ENCODE measurements at regions not wholly inside any gene's neighbourhood (a gene's known extent, or its start where the extent isn't known, plus 50 kb on each side); places are given as distances from the start of the nearest gene placed in this dataset.

DNA sequence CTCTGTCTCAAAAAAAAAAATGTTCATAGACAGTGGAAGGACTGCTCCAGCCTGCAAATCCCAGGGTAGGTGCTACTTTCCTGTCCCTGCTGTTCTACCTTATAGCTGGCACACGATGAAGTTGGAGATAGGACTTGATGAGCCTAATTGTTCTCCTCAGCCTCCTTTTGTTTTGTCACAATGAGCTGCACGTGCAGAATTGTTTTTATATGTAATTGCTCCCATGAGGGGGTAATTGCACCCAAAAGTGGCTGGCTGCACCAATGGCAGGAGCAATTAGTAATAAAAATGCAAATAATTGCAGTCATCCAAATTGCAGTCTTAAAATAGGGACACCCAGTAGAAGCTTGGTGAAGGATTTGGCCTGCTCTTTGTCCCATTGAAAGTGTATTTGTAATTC is 63.0 kb upstream of the PFN2 start:
- no peak overlapping the region for H2BK5ac ChIP-seq (ENCODE audit: low read depth, low read length)
- no peak overlapping the region for H3K4ac ChIP-seq (replicated peaks; ENCODE audit: insufficient read length, low read depth, low read length)
- no peak overlapping the region for H3K9ac ChIP-seq (replicated peaks in 1 of 4; ENCODE audit: extremely low read depth in 1 of 4, low read depth in 3 of 4, low read length in 3 of 4)
- no peaks in the 10 kb centered on the region for H3K23me2 ChIP-seq (ENCODE audit: low read depth, low read length)
- peaks cover 6 to 29% (median 25%) of the 10 kb centered on the region in 4 experiments; a peak in 5 of 7 replicates for H3K4me1 ChIP-seq (replicated peaks in 1 of 4; ENCODE audit: control insufficient read depth in 3 of 4, insufficient read depth in 4 of 4, low read length in 3 of 4)
- no peaks in the 10 kb centered on the region for H4K20me1 ChIP-seq (replicated peaks in 1 of 2; ENCODE audit: control insufficient read depth in 1 of 2, insufficient read depth in 2 of 2, low read length in 2 of 2)
- H3K9me3 ChIP-seq (ENCODE audit: insufficient read depth in 2 of 2, low read depth in 1 of 2, low read length in 1 of 2), result no peaks in the 10 kb centered on the region
- no peak overlapping the region for H3K27ac ChIP-seq (ENCODE audit: low read depth, low read length)
- H2AFZ ChIP-seq (ENCODE audit: low read length), result no peak overlapping the region
- H3K56ac ChIP-seq (replicated peaks; ENCODE audit: insufficient read length, low read depth, low read length), result no peak overlapping the region
- no peak overlapping the region for H4K91ac ChIP-seq (replicated peaks; ENCODE audit: insufficient read length, low read length)
- no peak overlapping the region for H3K23ac ChIP-seq (ENCODE audit: insufficient read length)
- 7% methylated on average over 2 of the region's 2 CpGs; no CpG with 5 or more reads in 1 of the 2 experiments for WGBS, 2 experiments (ENCODE audit: extremely low coverage in 1 of 2, insufficient coverage in 1 of 2, insufficient read length in 1 of 2, insufficient replicate concordance in 2 of 2, low coverage in 1 of 2, low lambda C conversion rate in 2 of 2, missing lambda C conversion rate in 1 of 2)
- TF ChIP-seq, protein P1, sequence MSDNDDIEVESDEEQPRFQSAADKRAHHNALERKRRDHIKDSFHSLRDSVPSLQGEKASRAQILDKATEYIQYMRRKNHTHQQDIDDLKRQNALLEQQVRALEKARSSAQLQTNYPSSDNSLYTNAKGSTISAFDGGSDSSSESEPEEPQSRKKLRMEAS (IDR thresholded peaks at IDR 0.05), result no peak
- TF ChIP-seq, protein P2, sequence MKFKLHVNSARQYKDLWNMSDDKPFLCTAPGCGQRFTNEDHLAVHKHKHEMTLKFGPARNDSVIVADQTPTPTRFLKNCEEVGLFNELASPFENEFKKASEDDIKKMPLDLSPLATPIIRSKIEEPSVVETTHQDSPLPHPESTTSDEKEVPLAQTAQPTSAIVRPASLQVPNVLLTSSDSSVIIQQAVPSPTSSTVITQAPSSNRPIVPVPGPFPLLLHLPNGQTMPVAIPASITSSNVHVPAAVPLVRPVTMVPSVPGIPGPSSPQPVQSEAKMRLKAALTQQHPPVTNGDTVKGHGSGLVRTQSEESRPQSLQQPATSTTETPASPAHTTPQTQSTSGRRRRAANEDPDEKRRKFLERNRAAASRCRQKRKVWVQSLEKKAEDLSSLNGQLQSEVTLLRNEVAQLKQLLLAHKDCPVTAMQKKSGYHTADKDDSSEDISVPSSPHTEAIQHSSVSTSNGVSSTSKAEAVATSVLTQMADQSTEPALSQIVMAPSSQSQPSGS (IDR thresholded peaks at IDR 0.05; ENCODE audit: low read length), result no peak
- TF ChIP-seq SP2 (IDR thresholded peaks at IDR 0.05; ENCODE audit: low read length) (no peak), RFX5 (IDR thresholded peaks at IDR 0.05; ENCODE audit: borderline replicate concordance, low read depth, low read length) (no peak), EP300 (IDR thresholded peaks at IDR 0.05; ENCODE audit: borderline replicate concordance in 1 of 2, low read depth in 2 of 2, low read length in 2 of 2) (no peak), TBP (IDR thresholded peaks at IDR 0.05; ENCODE audit: low read depth, low read length) (no peak), EGR1 (IDR thresholded peaks at IDR 0.05; ENCODE audit: borderline replicate concordance, low read depth, low read length) (no peak), BACH1 (IDR thresholded peaks at IDR 0.05; ENCODE audit: low read length) (no peak), SP4 (IDR thresholded peaks at IDR 0.05; ENCODE audit: low read length) (no peak), GTF2F1 (IDR thresholded peaks at IDR 0.05; ENCODE audit: borderline replicate concordance, low read depth, low read length) (no peak)
- no peak overlapping the region for H3K4me3 ChIP-seq (ENCODE audit: extremely low read depth in 1 of 4, insufficient read depth in 2 of 4, low read depth in 3 of 4, low read length in 4 of 4)
- no peak overlapping the region for H2BK120ac ChIP-seq (replicated peaks; ENCODE audit: low read depth, low read length)
- H2BK12ac ChIP-seq (ENCODE audit: low read depth, low read length), result no peak overlapping the region
- H3K36me3 ChIP-seq (ENCODE audit: control insufficient read depth in 2 of 4, insufficient read depth in 4 of 4, low read length in 3 of 4), result no peaks in the 10 kb centered on the region
- H4K5ac ChIP-seq (ENCODE audit: insufficient read length, low read depth, low read length), result no peak overlapping the region
- no peak overlapping the region for H2BK20ac ChIP-seq (ENCODE audit: low read length)
- no peak overlapping the region for H3K14ac ChIP-seq (ENCODE audit: insufficient read length)
- H4K8ac ChIP-seq (ENCODE audit: extremely low read depth, insufficient read depth, low read length), result no peak overlapping the region
- ChIA-PET POLR2A (ENCODE audit: partially characterized antibody) (interaction anchor here (0.7 kb wide), 2 partner anchors 87 to 569 kb away, joined by 3 to 6 read pairs; no protein-coding TSS in a partner anchor), CTCF (ENCODE audit: partially characterized antibody) (interaction anchor here (0.7 to 2.3 kb wide), 5 partner anchors 11 to 151 kb away, joined by 3 to 5 read pairs (median 4); no protein-coding TSS in a partner anchor)
- H2BK15ac ChIP-seq (ENCODE audit: low read length), result no peak overlapping the region
- no peak overlapping the region for H3K18ac ChIP-seq (ENCODE audit: extremely low read depth, low read length)
- H3K79me2 ChIP-seq (ENCODE audit: control insufficient read depth in 1 of 2, insufficient read depth in 2 of 2, low read length in 2 of 2), result no peaks in the 10 kb centered on the region
- H3K27me3 ChIP-seq (replicated peaks in 1 of 4; ENCODE audit: control insufficient read depth in 3 of 4, extremely low read depth in 1 of 4, insufficient read depth in 3 of 4, low read length in 3 of 4), result peaks cover 0 to 17% (median 8%) of the 10 kb centered on the region in 4 experiments; a peak in 5 of 7 replicates
- FAIRE-seq, result no peak
- no peaks in the 10 kb centered on the region for H3K79me1 ChIP-seq (ENCODE audit: low read depth, low read length)
- DNase-seq (ENCODE audit: low read depth in 1 of 2, low spot score in 2 of 2), result no peak
- H2AK5ac ChIP-seq (ENCODE audit: low read depth, low read length), result no peak overlapping the region
- H3K4me2 ChIP-seq (ENCODE audit: insufficient read depth in 1 of 2, low read depth in 2 of 2, low read length in 2 of 2), result 0 out of 4 replicates have a peak overlapping the region, but pooled peaks of 1 of the 2 experiments have one; percentile 20
